Esophagus squamous epithelium (tissue), 5 donors: ENCODE measurements at regions not wholly inside any gene's neighbourhood (a gene's known extent, or its start where the extent isn't known, plus 50 kb on each side); places are given as distances from the start of the nearest gene placed in this dataset.
A peak's percentile ranks its signal among the peaks of the same experiment; 100 is the strongest.

Experiments used
- DNase-seq: peaks from one replicate; lab custom pipeline; 2025; lab: John Stamatoyannopoulos, UW
- H3K27ac ChIP-seq, 4 donors: fragments of 200-600 bp; sonication (generic); one replicate each; pipeline ENCODE4 v1.5.1; 2016 to 2019; ENCODE audit warnings: mild to moderate bottlenecking in 1 of 4
- H3K27me3 ChIP-seq, 4 donors: fragments of 200-600 bp; sonication (generic); 1 replicate in 3 of 4; 2 replicates in 1 of 4; pipeline versions ENCODE4 v1.5.1 to v1.6.0; 2017 to 2021; ENCODE audit warnings: antibody characterized with exemption in 1 of 4
- H3K36me3 ChIP-seq, 3 donors: fragments of 200-600 bp; sonication (generic); one replicate each; pipeline ENCODE4 v1.5.1; 2016 to 2019
- H3K4me1 ChIP-seq, 3 donors: fragments of 200-600 bp; sonication (generic); one replicate each; pipeline ENCODE4 v1.5.1; 2017 to 2019
- H3K4me3 ChIP-seq, 4 donors: fragments of 200-600 bp; sonication (generic); 1 replicate in 3 of 4; 2 replicates in 1 of 4; pipeline ENCODE4 v1.5.1; 2016 to 2019; ENCODE audit warnings: mild to moderate bottlenecking in 2 of 4, moderate library complexity in 1 of 4
- H3K9me3 ChIP-seq, 3 donors: fragments of 200-600 bp; sonication (generic); one replicate each; pipeline ENCODE4 v1.5.1; 2016 to 2019
- CTCF ChIP-seq, 6 experiments: fragments of 450-650 bp in 4 of 6; fragments of 200-600 bp in 2 of 6; sonication (generic) in 2 of 6; IDR thresholded peaks; one replicate each; pipeline ENCODE4 v1.5.1; 2016 to 2019; ENCODE audit warnings: antibody characterized with exemption in 6 of 6, mild to moderate bottlenecking in 4 of 6, moderate library complexity in 4 of 6
- POLR2A ChIP-seq, 4 donors: fragments of 450-650 bp; IDR thresholded peaks; one replicate each; pipeline ENCODE4 v1.6.1; 2017; ENCODE audit warnings: antibody characterized with exemption in 4 of 4, mild to moderate bottlenecking in 4 of 4, moderate library complexity in 3 of 4
- WGBS, 2 donors: methylation state at CpG; one replicate each; pipeline ENCODE4 v1.1.5; 2018; 5-methylcytosine and 5-hydroxymethylcytosine counted together
- intact Hi-C: fragments of 100-400 bp; cut with DNase I; formaldehyde crosslinking; loops from one replicate; pipeline ENCODE4 v1.15.0; 2022
- donor health status: DM: yes; HTN: yes; CAD: no.

GRCh38 chr4:107546638-107547037, 173.4 kb downstream of the PAPSS1 start:
- H3K27me3 ChIP-seq, result no peaks in the 10 kb centered on the region
- no peaks in the 10 kb centered on the region for H3K9me3 ChIP-seq
- peaks cover 0 to 20% (median 0%) of the 10 kb centered on the region in 3 donors for H3K4me1 ChIP-seq
- DNase-seq, result no peak
- peak overlapping the region in 2 of 4 donors; percentile 59 to 72 for H3K27ac ChIP-seq
- intact Hi-C loops, result no loop called here
- H3K4me3 ChIP-seq, result no peak overlapping the region
- no peaks in the 10 kb centered on the region for H3K36me3 ChIP-seq
- 34 to 52% methylated on average over 2 of the region's 2 CpGs for WGBS, 2 donors
- no peak for TF ChIP-seq POLR2A (IDR thresholded peaks at IDR 0.05)
- TF ChIP-seq CTCF (IDR thresholded peaks at IDR 0.05), result no peak

- no peaks in the 10 kb centered on the region for H3K27me3 ChIP-seq
- no peak for DNase-seq
- peaks cover 0 to 14% (median 0%) of the 10 kb centered on the region in 3 donors for H3K4me1 ChIP-seq
- H3K36me3 ChIP-seq, result no peaks in the 10 kb centered on the region
- no peak overlapping the region for H3K4me3 ChIP-seq
- no peaks in the 10 kb centered on the region for H3K9me3 ChIP-seq
- H3K27ac ChIP-seq, result no peak overlapping the region
- intact Hi-C loops, result no loop called here
- TF ChIP-seq POLR2A (IDR thresholded peaks at IDR 0.05), result no peak
- no peak for TF ChIP-seq CTCF (IDR thresholded peaks at IDR 0.05)
- WGBS, 2 donors, result 75 to 81% methylated on average over 2 of the region's 2 CpGs
These were observed 178.5 kb downstream of the PAPSS1 start for GRCh38 chr4:107541511-107541910.

DNA sequence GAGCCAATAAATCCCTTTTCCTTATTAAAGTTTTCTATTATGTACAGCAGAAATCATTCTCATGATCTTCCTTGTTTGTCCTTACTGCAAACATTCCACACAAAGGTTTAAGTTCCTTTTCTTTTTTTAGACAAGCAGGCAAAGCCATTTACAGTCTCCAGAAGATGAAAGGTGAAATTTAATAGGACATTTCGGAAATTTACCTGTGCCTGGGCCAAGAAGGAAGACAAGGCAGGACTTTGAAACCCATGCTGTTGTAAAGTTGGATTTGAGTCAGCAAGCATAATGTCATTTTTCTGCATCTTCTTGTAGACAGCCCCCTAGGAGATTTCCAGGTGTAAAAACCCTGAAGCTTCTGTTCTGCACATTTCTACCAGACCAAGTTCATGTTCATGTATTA, 188.1 kb downstream of the PAPSS1 start:
- H3K27me3 ChIP-seq, result no peaks in the 10 kb centered on the region
- H3K9me3 ChIP-seq, result no peaks in the 10 kb centered on the region
- H3K4me1 ChIP-seq, result no peaks in the 10 kb centered on the region
- intact Hi-C loops, result no loop called here
- no peaks in the 10 kb centered on the region for H3K36me3 ChIP-seq
- H3K4me3 ChIP-seq, result no peak overlapping the region
- WGBS, 2 donors, result 57 to 93% methylated on average over 1 of the region's 1 CpG
- TF ChIP-seq CTCF (IDR thresholded peaks at IDR 0.05) (no peak), POLR2A (IDR thresholded peaks at IDR 0.05) (no peak)
- no peak for DNase-seq
- no peak overlapping the region for H3K27ac ChIP-seq

GRCh38 chr4:107520368-107520767, 199.7 kb downstream of the PAPSS1 start:
- Histone ChIP-seq H3K36me3 (no peaks in the 10 kb centered on the region), H3K27ac (no peak overlapping the region), H3K27me3 (no peaks in the 10 kb centered on the region), H3K9me3 (no peaks in the 10 kb centered on the region), H3K4me3 (no peak overlapping the region), H3K4me1 (peaks cover 0 to 6% (median 0%) of the 10 kb centered on the region in 3 donors)
- intact Hi-C loops, result no loop called here
- DNase-seq, result no peak
- no peak for TF ChIP-seq CTCF (IDR thresholded peaks at IDR 0.05)
- no peak for TF ChIP-seq POLR2A (IDR thresholded peaks at IDR 0.05)
- WGBS, 2 donors, result 68 to 77% methylated on average over 7 of the region's 7 CpGs

DNA sequence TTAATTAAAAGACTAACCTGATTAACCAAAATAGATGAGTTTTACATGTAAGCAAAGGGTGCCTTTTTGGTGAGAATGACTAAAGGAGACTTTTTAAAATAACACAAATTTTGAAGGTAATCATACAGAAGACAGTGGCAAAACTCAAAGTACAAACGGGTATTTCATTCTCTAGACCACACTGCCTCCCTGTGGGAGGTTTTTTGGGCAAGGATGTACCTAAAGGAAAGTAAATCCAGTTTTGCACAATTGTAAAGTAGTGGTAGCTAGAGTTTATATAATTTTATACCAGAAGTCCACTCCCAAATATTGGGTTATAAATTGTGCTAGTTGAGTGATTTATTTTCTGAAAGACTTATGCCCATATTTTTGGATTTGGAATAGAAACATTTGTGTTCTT, 201.0 kb downstream of the PAPSS1 start:
- WGBS, 2 donors, result 5 to 7% methylated on average over 1 of the region's 1 CpG
- Histone ChIP-seq H3K9me3 (no peaks in the 10 kb centered on the region), H3K27me3 (no peaks in the 10 kb centered on the region), H3K4me1 (peaks cover 0 to 6% (median 0%) of the 10 kb centered on the region in 3 donors), H3K4me3 (no peak overlapping the region), H3K36me3 (no peaks in the 10 kb centered on the region), H3K27ac (no peak overlapping the region)
- DNase-seq, result no peak
- TF ChIP-seq POLR2A (IDR thresholded peaks at IDR 0.05) (no peak), CTCF (IDR thresholded peaks at IDR 0.05) (peak in 4 of 6 experiments; percentile 14 to 53 (median 28))
- intact Hi-C loops, result no loop called here
